Stomach (tissue), 8 donors: ENCODE measurements at regions not wholly inside any gene's neighbourhood (a gene's known extent, or its start where the extent isn't known, plus 50 kb on each side); places are given as distances from the start of the nearest gene placed in this dataset.
"Not testable (repeated sequence)": the region's sequence is repeated elsewhere in the genome, so short reads cannot be mapped to it uniquely, and the experiment has no call there.

Experiments
- DNase-seq, 2 donors: peaks; one replicate each; pipeline versions ENCODE4 v3.0.0 to v3.0.0-alpha.2; 2013 to 2019
- H3K27ac ChIP-seq, 5 donors: fragments of 200-600 bp in 4 of 5; sonication (generic) in 4 of 5; one replicate each; pipeline ENCODE4 v1.5.1; 2013 to 2019; ENCODE audit warnings: mild to moderate bottlenecking in 1 of 5, moderate library complexity in 1 of 5
- H3K27me3 ChIP-seq, 3 donors: fragments of 200-600 bp; sonication (generic); one replicate each; pipeline ENCODE4 v1.5.1; 2017 to 2019; ENCODE audit warnings: mixed run types in 1 of 3
- H3K36me3 ChIP-seq, 4 donors: fragments of 200-600 bp; sonication (generic); 1 replicate in 3 of 4; 2 replicates in 1 of 4; pipeline ENCODE4 v1.5.1; 2016 to 2019
- H3K4me1 ChIP-seq, 4 donors: fragments of 200-600 bp; sonication (generic); one replicate each; pipeline ENCODE4 v1.5.1; 2016 to 2019
- H3K4me3 ChIP-seq, 4 donors: fragments of 200-600 bp; sonication (generic) in 3 of 4; one replicate each; pipeline ENCODE4 v1.5.1; 2016 to 2019; ENCODE audit warnings: mild to moderate bottlenecking in 1 of 4
- H3K9me3 ChIP-seq, 4 donors: fragments of 200-600 bp; sonication (generic); one replicate each; pipeline ENCODE4 v1.5.1; 2016 to 2019
- EP300 ChIP-seq: sonication (generic); formaldehyde crosslinking; IDR thresholded peaks from one replicate; pipeline ENCODE4 v1.6.1; 2017; ENCODE audit warnings: antibody characterized with exemption
- POLR2A ChIP-seq, 4 donors: fragments of 450-650 bp; IDR thresholded peaks; one replicate each; pipeline ENCODE4 v1.6.1; 2016; ENCODE audit warnings: antibody characterized with exemption in 4 of 4, control low read depth in 2 of 4, mild to moderate bottlenecking in 1 of 4, moderate library complexity in 1 of 4
- POLR2AphosphoS5 ChIP-seq, 3 donors: sonication (generic); formaldehyde crosslinking; IDR thresholded peaks; one replicate each; pipeline ENCODE4 v1.6.1; 2016; ENCODE audit warnings: antibody characterized with exemption in 3 of 3
- WGBS, 5 donors: extraction: QIAGEN DNeasy Blood & Tissue Kit in 3 of 5; methylation state at CpG; one replicate each; pipeline versions ENCODE4 v1.1.5 to v1.1.7; 2013 to 2018; 5-methylcytosine and 5-hydroxymethylcytosine counted together
- intact Hi-C: fragments of 100-400 bp; cut with DNase I; formaldehyde crosslinking; loops from one replicate; pipeline ENCODE4 v1.15.1; 2023; ENCODE audit warnings: low total_unique reads
- TF ChIP-seq, protein P1 (sequence below), 7 experiments: fragments of 450-650 bp in 4 of 7; fragments of 200-600 bp in 3 of 7; sonication (generic) in 3 of 7; IDR thresholded peaks; one replicate each; pipeline ENCODE4 v1.5.1; 2016 to 2019; ENCODE audit warnings: antibody characterized with exemption in 7 of 7, control low read depth in 2 of 7, mild to moderate bottlenecking in 1 of 7
- donor health status: healthy with polysubstance abuse.
- donor health status: Bipolar disorder and iron deficiency.
- donor health status: healthy.

DNA sequence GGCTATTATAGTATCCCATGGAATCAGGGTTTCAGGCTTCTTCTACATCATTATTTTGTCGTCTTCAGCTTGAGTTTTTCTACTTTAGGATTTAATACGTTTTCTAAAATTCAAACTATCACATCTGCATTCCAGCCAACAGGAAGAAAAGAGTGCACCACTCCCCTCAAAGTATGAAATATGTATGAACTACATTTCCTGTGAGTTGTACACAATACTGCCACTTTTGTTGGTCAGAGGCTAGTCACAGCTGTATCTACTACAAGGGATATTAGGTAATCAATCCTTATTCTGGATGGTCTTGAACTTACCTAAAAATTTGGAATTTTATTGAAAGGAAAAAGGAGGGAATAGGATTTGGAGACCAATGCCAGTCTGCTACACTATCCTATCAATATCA is 235.6 kb upstream of the TBX18 start:
- intact Hi-C loops: no loop called here
- WGBS, 5 donors: 64 to 76% (median 71%) methylated on average over 2 of the region's 2 CpGs
- no peak for DNase-seq

DNA sequence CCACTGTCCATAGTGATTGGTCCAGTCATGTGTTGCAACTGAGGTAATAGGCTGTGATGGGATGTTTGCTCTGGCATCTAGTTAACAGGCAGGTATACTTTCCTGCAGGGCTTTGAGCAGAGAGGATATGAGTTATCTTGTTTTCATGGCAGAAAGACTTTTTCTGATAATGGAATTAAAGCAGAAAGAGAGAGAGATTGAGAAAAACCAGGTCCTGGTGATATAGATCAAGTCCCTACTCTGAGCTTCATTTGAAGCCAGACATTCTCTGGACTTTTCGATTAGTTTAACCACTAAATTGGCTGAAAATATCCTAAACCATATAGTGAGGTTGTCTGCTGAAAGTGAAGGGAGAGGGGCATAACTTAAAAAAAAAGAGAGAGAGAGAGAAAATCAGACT is 233.8 kb upstream of the TBX18 start:
- Histone ChIP-seq H3K4me3 (no peak overlapping the region), H3K27me3 (no peaks in the 10 kb centered on the region), H3K9me3 (peaks cover 0 to 3% (median under 1%) of the 10 kb centered on the region in 4 donors), H3K27ac (no peak overlapping the region), H3K4me1 (no peaks in the 10 kb centered on the region), H3K36me3 (no peaks in the 10 kb centered on the region)
- TF ChIP-seq POLR2AphosphoS5 (IDR thresholded peaks at IDR 0.05): no peak
- TF ChIP-seq, protein P1, sequence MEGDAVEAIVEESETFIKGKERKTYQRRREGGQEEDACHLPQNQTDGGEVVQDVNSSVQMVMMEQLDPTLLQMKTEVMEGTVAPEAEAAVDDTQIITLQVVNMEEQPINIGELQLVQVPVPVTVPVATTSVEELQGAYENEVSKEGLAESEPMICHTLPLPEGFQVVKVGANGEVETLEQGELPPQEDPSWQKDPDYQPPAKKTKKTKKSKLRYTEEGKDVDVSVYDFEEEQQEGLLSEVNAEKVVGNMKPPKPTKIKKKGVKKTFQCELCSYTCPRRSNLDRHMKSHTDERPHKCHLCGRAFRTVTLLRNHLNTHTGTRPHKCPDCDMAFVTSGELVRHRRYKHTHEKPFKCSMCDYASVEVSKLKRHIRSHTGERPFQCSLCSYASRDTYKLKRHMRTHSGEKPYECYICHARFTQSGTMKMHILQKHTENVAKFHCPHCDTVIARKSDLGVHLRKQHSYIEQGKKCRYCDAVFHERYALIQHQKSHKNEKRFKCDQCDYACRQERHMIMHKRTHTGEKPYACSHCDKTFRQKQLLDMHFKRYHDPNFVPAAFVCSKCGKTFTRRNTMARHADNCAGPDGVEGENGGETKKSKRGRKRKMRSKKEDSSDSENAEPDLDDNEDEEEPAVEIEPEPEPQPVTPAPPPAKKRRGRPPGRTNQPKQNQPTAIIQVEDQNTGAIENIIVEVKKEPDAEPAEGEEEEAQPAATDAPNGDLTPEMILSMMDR (IDR thresholded peaks at IDR 0.05): no peak
- TF ChIP-seq POLR2A (IDR thresholded peaks at IDR 0.05): no peak
- no peak for TF ChIP-seq EP300
- DNase-seq: no peak
- WGBS, 5 donors: 0 to 45% (median 32%) methylated on average over 1 of the region's 1 CpG
- intact Hi-C loops: no loop called here

More for the DNA sequence above, 235.6 kb upstream of the TBX18 start:
- Histone ChIP-seq H3K4me1 (no peaks in the 10 kb centered on the region), H3K9me3 (no peaks in the 10 kb centered on the region), H3K36me3 (no peaks in the 10 kb centered on the region), H3K27me3 (no peaks in the 10 kb centered on the region), H3K4me3 (no peak overlapping the region), H3K27ac (no peak overlapping the region)
- TF ChIP-seq, protein P1 (IDR thresholded peaks at IDR 0.05): no peak
- TF ChIP-seq EP300 (no peak), POLR2A (IDR thresholded peaks at IDR 0.05) (no peak), POLR2AphosphoS5 (IDR thresholded peaks at IDR 0.05) (no peak)

DNA sequence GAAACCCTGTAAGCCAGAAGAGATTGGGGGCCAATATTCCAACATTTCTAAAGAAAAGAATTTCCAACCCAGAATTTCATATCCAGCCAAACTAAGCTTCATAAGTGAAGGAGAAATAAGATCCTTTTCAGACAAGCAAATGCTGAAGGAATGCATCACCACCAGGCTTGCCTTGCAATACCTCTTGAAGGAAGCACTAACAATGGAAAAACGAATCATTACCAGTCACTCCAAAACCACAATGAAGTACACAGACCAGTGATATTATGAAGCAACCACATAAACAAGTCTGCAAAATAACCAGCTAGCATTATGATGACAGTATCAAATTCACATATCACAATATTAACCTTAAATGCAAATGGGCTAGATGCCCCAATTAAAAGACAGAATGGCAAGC is 224.4 kb upstream of the TBX18 start:
- DNase-seq, H3K4me3 ChIP-seq, H3K4me1 ChIP-seq, H3K27me3 ChIP-seq, H3K27ac ChIP-seq, H3K36me3 ChIP-seq, intact Hi-C loops: not testable (repeated sequence)
- peaks cover 0 to 31% (median 4%) of the 10 kb centered on the region in 4 donors for H3K9me3 ChIP-seq
- 29 to 65% (median 50%) methylated on average over 1 of the region's 1 CpG for WGBS, 5 donors

DNA sequence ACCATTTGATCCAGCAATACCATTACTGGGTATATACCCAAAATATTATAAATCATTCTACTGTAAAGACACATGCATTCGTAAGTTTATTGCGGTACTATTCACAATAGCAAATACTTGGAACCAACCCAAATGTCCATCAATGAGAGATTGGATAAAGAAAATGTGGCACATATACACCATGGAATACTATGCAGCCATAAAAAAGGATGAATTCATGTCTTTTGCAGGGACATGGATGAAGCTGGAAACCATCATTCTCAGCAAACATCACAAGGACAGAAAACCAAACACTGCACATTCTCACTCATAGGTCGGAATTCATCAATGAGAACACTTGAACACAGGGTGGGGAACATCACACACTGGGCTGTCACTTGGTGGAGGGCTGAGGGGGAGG is 221.1 kb upstream of the TBX18 start:
- H3K4me3 ChIP-seq, H3K27ac ChIP-seq, DNase-seq, H3K36me3 ChIP-seq, H3K4me1 ChIP-seq, intact Hi-C loops, H3K27me3 ChIP-seq: not testable (repeated sequence)
- WGBS, 5 donors: 79 to 95% (median 93%) methylated on average over 3 of the region's 3 CpGs
- H3K9me3 ChIP-seq: peaks cover 0 to 15% (median 0%) of the 10 kb centered on the region in 4 donors

DNA sequence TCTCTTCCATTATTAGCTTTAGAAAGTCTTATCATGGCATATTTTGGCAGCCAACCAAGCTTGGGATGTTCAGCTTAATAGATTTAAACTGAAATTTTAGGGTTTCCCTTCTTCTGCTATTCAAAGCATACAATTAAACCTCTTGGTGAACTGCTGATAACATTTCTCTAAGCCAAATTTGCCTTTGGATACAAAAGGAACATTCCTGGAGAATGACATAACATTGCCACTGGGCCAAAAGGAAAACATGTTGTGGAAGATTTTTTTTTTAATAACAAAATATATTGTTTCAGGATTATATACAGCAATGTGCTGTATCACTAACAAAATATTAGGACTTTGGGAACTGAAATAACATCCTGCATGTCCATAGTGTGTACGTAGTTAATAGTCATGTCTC is 215.1 kb upstream of the TBX18 start:
- intact Hi-C loops: no loop called here
- Histone ChIP-seq H3K9me3 (peaks cover 0 to 7% (median 0%) of the 10 kb centered on the region in 4 donors), H3K36me3 (no peaks in the 10 kb centered on the region), H3K27ac (no peak overlapping the region), H3K27me3 (no peaks in the 10 kb centered on the region), H3K4me1 (no peaks in the 10 kb centered on the region), H3K4me3 (no peak overlapping the region)
- peak in 1 of 2 donors; percentile 43 for DNase-seq
- TF ChIP-seq, protein P1 (IDR thresholded peaks at IDR 0.05): no peak
- TF ChIP-seq EP300 (no peak), POLR2A (IDR thresholded peaks at IDR 0.05) (no peak), POLR2AphosphoS5 (IDR thresholded peaks at IDR 0.05) (no peak)
- WGBS, 5 donors: 38 to 86% (median 65%) methylated on average over 1 of the region's 1 CpG
